Gastroesophageal sphincter (tissue), 4 donors: ENCODE measurements at regions not wholly inside any gene's neighbourhood (a gene's known extent, or its start where the extent isn't known, plus 50 kb on each side); places are given as distances from the start of the nearest gene placed in this dataset.

ENCODE experiments used
- ATAC-seq: fragments of 150-250 bp; one replicate; pipeline ENCODE4 v1.9.1; 2016; ENCODE audit warnings: mild to moderate bottlenecking, moderate library complexity
- H3K27ac ChIP-seq, 4 donors: fragments of 200-600 bp; sonication (generic) in 3 of 4; 1 replicate in 3 of 4; 2 replicates in 1 of 4; pipeline ENCODE4 v1.5.1; 2016 to 2019
- H3K27me3 ChIP-seq: fragments of 200-600 bp; sonication (generic); one replicate; pipeline ENCODE4 v1.5.1; 2019
- H3K36me3 ChIP-seq, 2 donors: fragments of 200-600 bp; sonication (generic); one replicate each; pipeline ENCODE4 v1.5.1; 2019; ENCODE audit warnings: control low read depth in 1 of 2
- H3K4me1 ChIP-seq, 3 donors: fragments of 200-600 bp; sonication (generic); 1 replicate in 2 of 3; 2 replicates in 1 of 3; pipeline ENCODE4 v1.5.1; 2016 to 2019; ENCODE audit warnings: control low read depth in 2 of 3
- H3K4me3 ChIP-seq, 2 donors: fragments of 200-600 bp; sonication (generic); one replicate each; pipeline ENCODE4 v1.5.1; 2019; ENCODE audit warnings: mild to moderate bottlenecking in 1 of 2, moderate library complexity in 1 of 2
- H3K9me3 ChIP-seq, 3 donors: fragments of 200-600 bp; sonication (generic); one replicate each; pipeline ENCODE4 v1.5.1; 2017 to 2019; ENCODE audit warnings: control low read depth in 2 of 3
- EP300 ChIP-seq: sonication (generic); formaldehyde crosslinking; IDR thresholded peaks from one replicate; pipeline ENCODE4 v1.6.1; 2017; ENCODE audit warnings: antibody characterized with exemption, mild to moderate bottlenecking
- POLR2A ChIP-seq, 2 donors: fragments of 450-650 bp; IDR thresholded peaks; one replicate each; pipeline ENCODE4 v1.6.1; 2017; ENCODE audit warnings: antibody characterized with exemption in 2 of 2, mild to moderate bottlenecking in 2 of 2, moderate library complexity in 1 of 2
- POLR2AphosphoS5 ChIP-seq: sonication (generic); formaldehyde crosslinking; IDR thresholded peaks from one replicate; pipeline ENCODE4 v1.6.1; 2017; ENCODE audit warnings: antibody characterized with exemption
- WGBS, 2 donors: methylation state at CpG; one replicate each; pipeline ENCODE4 v1.1.5; 2018; ENCODE audit warnings: low coverage in 1 of 2; 5-methylcytosine and 5-hydroxymethylcytosine counted together
- TF ChIP-seq, protein P1 (sequence below), 4 experiments: fragments of 200-600 bp in 2 of 4; fragments of 450-650 bp in 2 of 4; sonication (generic) in 1 of 4; IDR thresholded peaks; one replicate each; pipeline ENCODE4 v1.5.1; 2017 to 2019; ENCODE audit warnings: antibody characterized with exemption in 4 of 4, mild to moderate bottlenecking in 2 of 4, moderate library complexity in 2 of 4

DNA sequence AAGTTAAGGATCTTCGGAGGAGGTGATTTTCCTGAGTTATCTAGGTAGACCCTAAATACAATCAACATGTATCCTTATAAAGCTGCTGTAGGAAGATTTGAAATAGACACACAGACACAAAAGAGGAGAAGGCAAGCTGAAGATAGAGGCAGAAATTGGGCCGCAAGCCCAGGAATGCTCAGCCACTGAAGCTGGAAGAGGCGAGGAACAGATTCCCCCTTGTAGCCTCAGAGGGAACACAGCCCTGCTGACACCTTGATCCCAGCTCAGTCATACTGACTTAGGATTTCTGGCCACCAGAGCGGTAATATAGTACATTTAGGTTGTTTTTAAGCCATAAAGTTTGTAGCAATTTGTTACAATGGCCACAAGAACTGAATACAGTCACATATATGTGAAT is 90.9 kb downstream of the ETAA1 start:
- TF ChIP-seq EP300, result no peak
- TF ChIP-seq POLR2A (IDR thresholded peaks at IDR 0.05), result no peak
- Histone ChIP-seq H3K36me3 (no peaks in the 10 kb centered on the region), H3K4me3 (no peak overlapping the region), H3K27me3 (no peaks in the 10 kb centered on the region), H3K9me3 (no peaks in the 10 kb centered on the region), H3K27ac (no peak overlapping the region), H3K4me1 (no peaks in the 10 kb centered on the region)
- WGBS, 2 donors, result 91 to 100% methylated on average over 3 to 4 of the region's 4 CpGs
- ATAC-seq, result no peak

DNA sequence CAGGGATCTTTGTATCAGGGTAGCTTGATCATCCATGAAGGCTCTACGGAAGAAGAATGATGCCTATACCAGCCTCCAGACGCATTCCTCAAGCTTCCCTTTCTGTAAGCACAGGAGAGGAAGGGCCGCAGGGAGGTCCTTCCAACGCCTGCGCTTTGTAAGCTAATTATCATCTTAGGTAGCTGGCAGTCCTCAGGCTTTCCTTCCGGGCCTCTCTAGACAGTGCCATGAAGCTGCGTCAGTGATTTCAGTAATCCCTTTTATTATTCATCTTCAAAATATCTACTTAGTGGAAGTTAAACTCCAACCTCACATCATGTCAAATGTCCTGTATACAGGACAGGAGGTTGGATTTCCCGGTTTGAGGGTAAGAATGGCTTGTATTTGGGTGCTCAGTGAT is 92.3 kb downstream of the ETAA1 start:
- Histone ChIP-seq H3K4me3 (no peak overlapping the region), H3K9me3 (no peaks in the 10 kb centered on the region), H3K4me1 (no peaks in the 10 kb centered on the region), H3K27me3 (no peaks in the 10 kb centered on the region), H3K36me3 (no peaks in the 10 kb centered on the region), H3K27ac (no peak overlapping the region)
- TF ChIP-seq, protein P1, sequence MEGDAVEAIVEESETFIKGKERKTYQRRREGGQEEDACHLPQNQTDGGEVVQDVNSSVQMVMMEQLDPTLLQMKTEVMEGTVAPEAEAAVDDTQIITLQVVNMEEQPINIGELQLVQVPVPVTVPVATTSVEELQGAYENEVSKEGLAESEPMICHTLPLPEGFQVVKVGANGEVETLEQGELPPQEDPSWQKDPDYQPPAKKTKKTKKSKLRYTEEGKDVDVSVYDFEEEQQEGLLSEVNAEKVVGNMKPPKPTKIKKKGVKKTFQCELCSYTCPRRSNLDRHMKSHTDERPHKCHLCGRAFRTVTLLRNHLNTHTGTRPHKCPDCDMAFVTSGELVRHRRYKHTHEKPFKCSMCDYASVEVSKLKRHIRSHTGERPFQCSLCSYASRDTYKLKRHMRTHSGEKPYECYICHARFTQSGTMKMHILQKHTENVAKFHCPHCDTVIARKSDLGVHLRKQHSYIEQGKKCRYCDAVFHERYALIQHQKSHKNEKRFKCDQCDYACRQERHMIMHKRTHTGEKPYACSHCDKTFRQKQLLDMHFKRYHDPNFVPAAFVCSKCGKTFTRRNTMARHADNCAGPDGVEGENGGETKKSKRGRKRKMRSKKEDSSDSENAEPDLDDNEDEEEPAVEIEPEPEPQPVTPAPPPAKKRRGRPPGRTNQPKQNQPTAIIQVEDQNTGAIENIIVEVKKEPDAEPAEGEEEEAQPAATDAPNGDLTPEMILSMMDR (IDR thresholded peaks at IDR 0.05), result no peak
- TF ChIP-seq POLR2A (IDR thresholded peaks at IDR 0.05) (no peak), POLR2AphosphoS5 (no peak), EP300 (no peak)
- WGBS, 2 donors, result 77 to 81% methylated on average over 7 to 8 of the region's 8 CpGs
- no peak for ATAC-seq

DNA sequence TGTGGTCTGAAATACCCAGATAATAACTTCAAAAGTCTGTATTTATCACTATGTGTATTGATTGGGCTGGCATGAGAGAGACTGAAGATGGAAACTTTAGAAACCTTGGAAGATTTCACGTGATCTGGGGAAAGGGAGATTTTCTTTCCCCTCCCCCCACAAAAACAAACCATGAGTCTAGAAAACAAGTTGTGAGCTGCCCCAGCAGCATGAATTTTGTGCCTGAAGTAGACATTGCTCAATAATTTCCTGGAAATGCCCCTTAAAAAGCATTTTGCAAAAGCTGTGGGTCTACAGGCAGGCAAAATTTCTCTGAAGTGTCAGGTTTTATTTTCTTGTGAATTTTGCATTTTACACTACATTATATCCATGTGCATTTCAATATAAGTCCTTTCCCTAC is 101.8 kb downstream of the ETAA1 start:
- no peaks in the 10 kb centered on the region for H3K36me3 ChIP-seq
- no peak overlapping the region for H3K27ac ChIP-seq
- H3K27me3 ChIP-seq, result no peaks in the 10 kb centered on the region
- ATAC-seq, result no peak
- TF ChIP-seq, protein P1 (IDR thresholded peaks at IDR 0.05), result no peak
- no peak for TF ChIP-seq EP300
- no peak for TF ChIP-seq POLR2A (IDR thresholded peaks at IDR 0.05)
- TF ChIP-seq POLR2AphosphoS5, result no peak
- 77 to 83% methylated on average over 1 of the region's 1 CpG for WGBS, 2 donors
- no peaks in the 10 kb centered on the region for H3K9me3 ChIP-seq
- H3K4me3 ChIP-seq, result no peak overlapping the region
- peaks cover 0 to 9% (median 0%) of the 10 kb centered on the region in 3 donors for H3K4me1 ChIP-seq

DNA sequence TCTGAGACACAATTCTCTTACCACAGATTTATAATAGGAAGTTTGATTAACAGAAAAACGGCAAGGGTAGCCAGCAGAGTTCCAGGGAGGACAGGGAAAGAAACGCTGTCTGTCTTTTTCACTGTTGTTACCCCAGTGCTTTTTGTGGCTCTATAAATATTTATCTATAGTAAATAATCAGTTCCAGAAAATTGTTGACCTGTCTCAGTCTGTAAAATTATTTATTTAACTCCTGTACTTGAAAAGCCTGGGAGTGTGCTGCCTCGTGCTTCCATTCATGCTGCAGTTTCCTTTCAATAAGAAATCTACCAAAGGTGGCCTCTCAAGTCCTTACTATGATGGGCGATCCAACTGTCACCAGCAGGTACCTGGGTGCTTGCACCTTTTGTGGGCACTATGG is 102.9 kb downstream of the ETAA1 start:
- H3K9me3 ChIP-seq, result no peaks in the 10 kb centered on the region
- no peak overlapping the region for H3K27ac ChIP-seq
- ATAC-seq, result no peak
- peaks cover 0 to 9% (median 0%) of the 10 kb centered on the region in 3 donors for H3K4me1 ChIP-seq
- no peaks in the 10 kb centered on the region for H3K27me3 ChIP-seq
- no peak overlapping the region for H3K4me3 ChIP-seq
- WGBS, 2 donors, result 63 to 74% methylated on average over 3 to 4 of the region's 4 CpGs
- H3K36me3 ChIP-seq, result no peaks in the 10 kb centered on the region
- TF ChIP-seq POLR2AphosphoS5 (no peak), EP300 (no peak), POLR2A (IDR thresholded peaks at IDR 0.05) (no peak)
- TF ChIP-seq, protein P1 (IDR thresholded peaks at IDR 0.05), result no peak

DNA sequence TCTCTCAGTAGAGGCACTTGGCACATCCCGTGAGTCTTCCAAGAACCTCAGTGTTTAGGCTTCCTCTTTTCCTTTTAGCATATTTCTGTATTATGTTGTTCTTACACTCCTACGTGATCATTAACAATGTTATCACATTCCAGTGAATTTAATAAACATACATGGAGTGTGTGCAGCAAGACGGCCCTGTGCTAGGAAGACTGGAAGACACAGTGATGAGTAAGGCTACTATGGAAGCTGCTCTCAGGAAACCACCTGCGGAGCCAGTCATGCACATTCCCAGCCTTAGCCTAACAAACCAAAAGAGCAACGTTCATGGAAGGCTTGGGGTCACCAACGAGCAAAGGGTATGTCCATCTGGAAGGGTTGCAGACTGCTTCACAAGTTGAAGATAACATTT is 103.4 kb downstream of the ETAA1 start:
- TF ChIP-seq, protein P1 (IDR thresholded peaks at IDR 0.05), result no peak
- TF ChIP-seq POLR2A (IDR thresholded peaks at IDR 0.05) (no peak), EP300 (no peak), POLR2AphosphoS5 (no peak)
- 35 to 86% methylated on average over 2 to 4 of the region's 6 CpGs for WGBS, 2 donors
- no peak overlapping the region for H3K27ac ChIP-seq
- no peaks in the 10 kb centered on the region for H3K27me3 ChIP-seq
- ATAC-seq, result no peak
- H3K4me3 ChIP-seq, result no peak overlapping the region
- H3K9me3 ChIP-seq, result no peaks in the 10 kb centered on the region
- no peaks in the 10 kb centered on the region for H3K36me3 ChIP-seq
- peaks cover 0 to 9% (median 0%) of the 10 kb centered on the region in 3 donors for H3K4me1 ChIP-seq
